SU-DHL-6 (cell line): ENCODE measurements at regions not wholly inside any gene's neighbourhood (a gene's known extent, or its start where the extent isn't known, plus 50 kb on each side); places are given as distances from the start of the nearest gene placed in this dataset.

Experiments
- EZH2phosphoT487 ChIP-seq: fragments of 200-600 bp; sonication (generic), shearing (Covaris generic); conservative IDR thresholded peaks from 2 replicates; pipeline ENCODE4 v1.6.1; 2018; ENCODE audit warnings: mild to moderate bottlenecking, antibody characterized with exemption, low read length, moderate library complexity, mixed read lengths
- TF ChIP-seq, protein P1 (sequence below): fragments of 200-600 bp; sonication (generic); IDR thresholded peaks from one replicate; pipeline ENCODE4 v1.5.1; 2017; ENCODE audit warnings: antibody characterized with exemption, mild to moderate bottlenecking, low read length, moderate library complexity; ENCODE audit not compliant: insufficient read depth, poor library complexity, severe bottlenecking

DNA sequence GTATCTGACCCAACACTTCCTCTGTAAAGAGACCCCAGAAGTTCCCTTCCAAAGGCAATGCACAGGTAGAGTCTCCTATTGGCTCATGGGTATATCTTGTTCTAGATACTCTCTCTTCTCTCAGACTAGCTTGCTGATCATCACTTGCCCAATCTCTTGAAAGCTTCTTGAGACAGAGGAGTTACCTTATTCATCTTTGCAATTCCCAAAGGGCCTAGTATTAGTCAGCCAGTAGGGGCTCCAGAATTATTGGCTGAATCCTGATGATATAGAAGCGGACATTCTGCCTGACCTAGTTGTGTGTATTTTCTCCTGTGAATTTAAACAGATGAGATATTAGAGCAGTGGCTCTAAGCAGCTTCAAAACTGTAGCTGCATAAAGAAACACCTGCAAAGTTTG is 304.0 kb upstream of the KLF4 start:
- TF ChIP-seq, protein P1, sequence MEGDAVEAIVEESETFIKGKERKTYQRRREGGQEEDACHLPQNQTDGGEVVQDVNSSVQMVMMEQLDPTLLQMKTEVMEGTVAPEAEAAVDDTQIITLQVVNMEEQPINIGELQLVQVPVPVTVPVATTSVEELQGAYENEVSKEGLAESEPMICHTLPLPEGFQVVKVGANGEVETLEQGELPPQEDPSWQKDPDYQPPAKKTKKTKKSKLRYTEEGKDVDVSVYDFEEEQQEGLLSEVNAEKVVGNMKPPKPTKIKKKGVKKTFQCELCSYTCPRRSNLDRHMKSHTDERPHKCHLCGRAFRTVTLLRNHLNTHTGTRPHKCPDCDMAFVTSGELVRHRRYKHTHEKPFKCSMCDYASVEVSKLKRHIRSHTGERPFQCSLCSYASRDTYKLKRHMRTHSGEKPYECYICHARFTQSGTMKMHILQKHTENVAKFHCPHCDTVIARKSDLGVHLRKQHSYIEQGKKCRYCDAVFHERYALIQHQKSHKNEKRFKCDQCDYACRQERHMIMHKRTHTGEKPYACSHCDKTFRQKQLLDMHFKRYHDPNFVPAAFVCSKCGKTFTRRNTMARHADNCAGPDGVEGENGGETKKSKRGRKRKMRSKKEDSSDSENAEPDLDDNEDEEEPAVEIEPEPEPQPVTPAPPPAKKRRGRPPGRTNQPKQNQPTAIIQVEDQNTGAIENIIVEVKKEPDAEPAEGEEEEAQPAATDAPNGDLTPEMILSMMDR, result no peak
- TF ChIP-seq EZH2phosphoT487, result no peak
